NCI-H1417 (cell line): ENCODE measurements at regions not wholly inside any gene's neighbourhood (a gene's known extent, or its start where the extent isn't known, plus 50 kb on each side); places are given as distances from the start of the nearest gene placed in this dataset.

Experiments used
- DNase-seq, 3 experiments: peaks; one replicate each; lab custom pipeline; 2025; lab: John Stamatoyannopoulos, UW

DNA sequence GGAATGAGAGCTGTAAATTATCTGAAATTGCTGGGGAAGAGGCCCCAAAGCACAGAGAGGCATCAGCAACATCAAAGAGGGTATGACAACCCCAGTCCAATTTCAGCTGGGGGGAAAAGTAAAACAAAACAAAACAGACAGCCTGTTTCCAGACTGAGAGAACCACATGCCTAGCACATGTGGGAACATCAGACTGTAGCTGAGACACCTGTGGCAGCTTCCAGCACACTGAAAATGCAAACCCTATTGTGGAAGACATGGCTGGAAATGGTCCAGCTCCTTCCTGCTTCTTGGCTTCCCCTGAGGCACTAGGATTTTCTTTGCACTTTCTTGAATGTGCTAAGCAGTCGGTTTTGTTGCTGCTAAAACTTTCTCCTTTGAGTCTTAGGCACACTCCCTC lies 240.9 kb upstream of the STS start:
- no peak for DNase-seq

DNA sequence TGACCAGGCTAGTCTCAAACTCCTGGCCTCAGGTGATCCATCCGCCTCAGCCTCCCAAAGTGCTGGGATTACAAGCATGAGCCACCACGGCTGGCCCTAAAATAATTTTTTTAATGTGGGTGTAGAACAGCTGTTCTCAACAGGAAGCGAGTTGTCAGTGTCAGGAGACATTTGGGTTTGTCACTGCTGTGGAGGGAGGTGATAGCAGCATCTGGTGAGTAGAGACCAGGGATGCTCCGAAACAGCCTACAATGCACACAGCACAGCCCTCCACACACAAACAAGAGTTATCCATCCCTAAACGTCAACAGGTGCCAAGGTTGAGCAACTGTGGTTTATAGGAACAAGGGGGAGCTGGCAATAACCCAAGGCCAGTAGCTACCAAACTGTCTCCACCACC lies 243.4 kb upstream of the STS start:
- no peak for DNase-seq

DNA sequence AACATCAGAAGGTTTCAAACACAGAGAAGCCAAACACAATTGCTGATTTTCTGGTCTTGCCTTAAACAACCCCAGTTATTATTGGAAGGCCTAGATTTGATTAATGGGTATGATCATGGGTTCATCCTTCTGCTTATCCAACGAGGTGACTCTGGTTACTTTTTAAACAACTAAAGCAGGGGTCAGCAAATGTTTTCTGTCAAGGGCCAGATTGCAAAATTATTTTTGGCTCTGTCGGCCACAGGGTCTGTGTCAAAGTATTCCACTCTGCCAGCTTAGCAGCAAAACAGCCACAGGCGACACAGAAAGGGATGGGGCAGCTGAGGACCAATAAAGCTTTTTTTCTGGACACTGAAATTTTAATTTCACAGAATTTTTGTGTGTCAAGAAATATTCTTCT lies 249.1 kb upstream of the STS start:
- no peak for DNase-seq

DNA sequence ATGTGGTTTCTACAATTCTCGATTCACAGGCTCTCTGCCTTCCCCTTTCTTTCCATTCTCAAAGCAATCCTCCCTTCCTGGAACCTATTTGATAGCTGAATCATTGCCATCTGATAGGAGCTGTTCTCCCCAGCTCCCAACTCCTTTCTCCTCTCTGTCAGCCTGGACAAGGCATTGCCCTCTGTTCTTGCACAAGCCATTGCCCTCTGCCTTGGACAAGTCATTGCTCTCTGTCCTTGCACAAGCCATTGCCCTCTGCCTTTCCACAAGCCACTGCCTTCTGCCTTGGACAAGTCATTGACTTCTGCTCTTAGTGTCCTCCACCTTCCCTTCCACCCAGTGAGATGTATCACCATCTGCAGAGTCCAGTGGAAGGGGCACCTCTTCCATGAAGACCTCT lies 256.1 kb upstream of the STS start:
- no peak for DNase-seq

DNA sequence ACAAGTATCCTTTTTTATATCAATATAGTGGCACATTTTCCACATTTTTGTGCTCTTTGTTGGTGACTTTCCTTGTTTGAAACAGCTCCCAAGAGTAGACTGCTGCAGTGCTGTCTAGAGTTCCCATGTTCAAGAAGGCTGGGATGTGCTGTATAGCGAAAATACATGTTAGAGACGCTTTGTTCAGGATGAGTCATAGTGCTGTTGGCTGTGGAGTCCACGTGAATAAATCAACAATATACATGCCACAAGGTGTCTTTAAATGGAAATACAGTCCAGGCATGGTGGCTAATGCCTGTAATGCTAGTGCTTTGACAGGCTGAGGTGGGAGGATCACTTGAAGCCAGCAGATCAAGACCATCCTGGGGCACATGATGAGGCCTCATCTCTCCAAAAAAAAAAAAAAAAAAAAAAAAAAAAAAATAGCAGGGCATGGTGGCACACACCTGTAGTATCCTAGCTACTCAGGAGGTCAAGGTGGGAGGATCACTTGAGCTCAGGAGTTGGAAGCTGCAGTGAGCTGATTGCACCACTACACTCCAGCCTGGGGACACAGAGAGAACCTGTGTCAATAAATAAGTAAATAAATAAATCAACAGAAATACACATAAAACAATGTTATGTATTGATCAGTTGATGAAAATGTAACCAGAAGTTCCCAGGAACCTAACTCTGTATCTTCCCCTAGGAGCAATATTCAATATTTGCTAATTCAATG lies 256.8 kb upstream of the STS start:
- DNase-seq = no peak

DNA sequence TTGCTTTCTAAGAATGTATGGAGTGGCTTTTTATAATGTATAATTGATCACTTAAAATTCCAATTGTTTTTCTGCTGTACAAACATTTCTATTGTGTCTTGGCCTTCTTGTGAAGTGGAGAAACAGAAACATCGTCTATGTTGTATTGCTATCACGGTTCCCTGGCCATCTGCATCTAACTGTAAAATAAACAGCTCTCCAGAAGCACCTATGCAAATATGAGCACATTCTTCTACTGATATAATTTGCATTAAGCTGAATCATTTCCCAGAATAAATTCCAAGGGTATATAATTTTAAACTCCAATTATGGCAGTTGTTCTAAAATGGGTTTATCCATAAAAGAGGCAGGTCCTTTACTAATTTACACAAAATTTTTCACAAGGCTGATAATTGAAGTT lies 261.6 kb upstream of the STS start:
- peak in 1 of 3 experiments; percentile 18 for DNase-seq

DNA sequence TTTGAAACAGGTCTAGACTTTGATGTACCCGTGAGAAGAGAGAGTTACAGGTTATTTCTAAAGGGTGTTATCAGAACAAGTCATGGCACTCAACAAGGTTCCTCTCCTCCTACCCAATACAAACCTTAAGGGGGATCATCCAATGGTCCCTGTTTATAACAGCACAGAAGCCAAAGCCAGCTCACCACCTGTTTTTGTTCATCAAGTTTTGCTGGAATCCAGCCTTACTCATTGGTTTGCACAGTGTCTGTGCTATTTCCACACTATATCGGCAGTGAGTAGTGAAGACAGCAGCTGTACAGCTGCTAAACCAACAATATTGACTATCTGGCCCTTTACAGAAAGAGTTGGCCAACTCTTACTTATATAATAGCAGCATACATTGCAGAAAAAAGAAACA lies 262.1 kb upstream of the STS start:
- DNase-seq = no peak

DNA sequence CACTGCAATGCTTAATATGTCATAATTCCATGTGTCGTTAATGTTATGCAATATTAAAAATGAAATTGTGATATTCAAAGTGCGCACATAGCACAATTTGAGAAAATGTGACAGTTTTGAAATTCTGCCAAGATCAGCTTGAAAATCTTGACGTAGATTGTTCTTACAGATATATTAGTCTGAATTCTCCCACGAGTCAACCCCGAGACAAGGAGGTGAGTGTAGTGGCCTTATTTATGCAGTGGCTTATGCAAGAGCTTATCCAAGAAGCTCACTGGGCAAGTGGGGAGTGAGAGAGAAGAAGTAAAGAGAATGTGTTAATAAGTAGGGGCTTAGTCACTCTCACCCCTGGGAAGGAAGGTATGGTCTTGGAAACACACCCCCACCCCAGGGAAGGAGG lies 286.1 kb upstream of the STS start:
- DNase-seq = no peak

DNA sequence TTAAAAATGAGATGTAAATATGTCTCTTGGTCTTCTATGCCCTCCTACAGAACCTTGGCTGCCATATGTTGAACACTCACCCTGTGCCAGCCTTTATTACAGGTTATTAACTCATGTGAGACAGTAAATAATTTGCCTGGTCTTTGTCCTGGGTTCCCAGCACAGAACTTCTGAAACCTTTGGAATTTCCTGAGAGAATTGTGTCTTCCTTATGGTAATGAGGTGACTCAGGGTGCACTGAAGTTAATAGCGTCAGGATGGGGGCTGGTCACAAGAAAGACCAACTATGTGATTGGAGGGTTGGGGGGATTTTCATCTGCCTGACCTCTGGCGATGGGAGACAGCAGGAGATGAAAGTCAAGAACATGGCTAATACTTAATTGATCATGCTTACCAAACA lies 289.8 kb upstream of the STS start:
- DNase-seq = no peak

DNA sequence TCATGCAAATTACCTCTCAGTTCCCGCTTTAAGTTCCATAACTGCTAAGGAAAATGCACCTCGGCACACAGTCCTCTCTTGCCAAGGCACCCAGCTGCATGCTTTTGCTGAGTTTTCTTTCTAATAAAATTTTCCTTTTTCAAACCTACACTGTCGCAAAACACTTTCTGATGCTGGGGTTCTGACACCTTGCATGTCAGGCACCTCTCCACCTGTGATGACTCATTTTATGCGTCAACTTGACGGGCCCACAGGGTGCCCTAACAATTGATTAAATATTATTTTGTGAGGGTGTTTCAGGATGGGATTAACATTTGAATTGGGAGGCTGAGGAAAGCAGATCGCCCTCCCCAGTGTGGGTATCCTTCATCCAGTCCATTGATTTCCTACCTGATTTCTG lies 291.0 kb upstream of the STS start:
- no peak for DNase-seq

DNA sequence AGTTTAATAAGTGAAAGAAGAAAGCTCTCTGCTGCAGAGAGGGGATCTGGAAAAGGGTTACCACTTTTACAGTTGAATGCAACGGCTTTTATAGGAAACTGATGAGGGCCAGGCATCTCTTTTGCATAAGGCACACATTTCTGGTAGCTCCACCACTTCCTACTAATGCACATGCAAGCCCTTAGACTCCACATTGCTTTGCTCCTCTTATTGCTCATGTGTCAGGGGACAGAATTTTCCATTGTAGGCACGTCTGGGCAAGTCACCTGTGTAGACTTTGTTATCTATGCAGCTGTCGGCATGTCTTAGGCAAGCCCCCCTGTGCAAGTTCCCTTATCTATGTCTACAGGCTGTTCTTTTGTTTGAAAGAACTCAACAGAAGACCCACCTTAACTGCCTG lies 294.6 kb upstream of the STS start:
- DNase-seq = no peak

DNA sequence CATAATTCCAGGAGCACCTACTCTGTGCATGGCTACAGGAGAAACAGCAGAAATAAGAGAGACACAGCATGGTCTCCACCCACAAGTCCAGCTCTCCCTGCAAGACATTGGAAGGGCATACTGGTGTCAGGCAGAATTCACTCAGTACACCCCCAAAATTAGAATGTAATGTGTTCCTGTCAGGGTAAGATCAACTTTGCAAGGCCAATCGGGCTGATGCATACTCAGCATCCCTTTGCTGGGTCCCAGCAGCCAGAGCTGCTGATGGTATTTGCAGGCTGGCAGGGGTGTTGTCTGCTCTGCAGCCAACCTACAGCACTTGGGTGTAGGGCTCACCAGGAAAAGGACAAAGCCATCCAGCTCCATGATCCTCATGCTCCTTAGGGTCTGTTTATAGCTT lies 295.4 kb upstream of the STS start:
- no peak for DNase-seq

DNA sequence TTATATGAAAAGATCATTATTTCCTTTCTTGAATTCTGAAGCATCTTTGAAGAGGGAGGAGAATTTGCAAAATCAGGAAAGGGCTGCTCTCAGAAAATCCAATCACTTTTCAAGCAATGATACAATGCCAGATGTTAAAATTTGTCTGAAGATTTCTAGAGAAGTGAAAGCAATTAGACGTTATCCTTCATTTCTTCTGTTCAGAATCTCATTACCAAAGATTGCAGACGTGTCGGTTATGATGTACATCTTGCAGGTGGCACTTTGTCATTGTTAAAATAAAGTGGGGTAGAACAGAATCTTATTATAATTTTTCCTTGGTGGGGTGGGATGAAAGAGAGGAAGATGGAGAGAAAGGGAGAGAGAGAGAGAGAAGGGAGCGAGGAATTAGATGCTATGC lies 296.4 kb upstream of the STS start:
- no peak for DNase-seq

DNA sequence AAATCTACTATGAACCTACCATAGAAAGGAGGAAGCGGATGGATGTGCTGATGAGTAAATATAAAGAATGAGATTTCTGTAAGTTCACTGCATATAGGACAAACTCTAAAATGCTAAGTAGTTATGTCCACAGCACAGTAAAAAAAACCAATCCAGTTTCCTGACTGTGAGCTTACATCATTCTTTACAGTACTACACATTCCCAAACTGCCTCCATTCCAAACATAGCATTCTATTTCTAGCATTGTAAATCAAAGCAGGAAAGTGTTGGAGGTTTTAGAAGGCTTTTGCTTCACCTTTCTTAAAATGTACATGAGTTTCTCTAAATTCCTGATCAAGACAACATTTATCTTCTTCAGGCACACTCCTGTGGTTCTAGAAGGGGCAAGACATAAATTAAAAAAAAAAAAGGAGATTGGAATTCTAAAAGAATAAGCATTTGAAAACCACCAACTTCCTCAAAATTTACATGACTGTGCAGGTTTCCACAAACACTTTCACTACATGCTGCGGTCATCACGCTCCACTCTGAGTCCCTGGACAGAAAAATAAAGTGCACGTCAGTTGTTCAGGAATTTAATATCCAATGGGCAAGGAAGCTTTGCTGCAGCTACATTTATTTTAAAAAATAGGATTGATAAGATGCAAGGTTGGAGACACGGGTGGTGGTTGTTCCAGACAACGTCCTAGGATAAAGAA lies 297.6 kb upstream of the STS start:
- DNase-seq = no peak

DNA sequence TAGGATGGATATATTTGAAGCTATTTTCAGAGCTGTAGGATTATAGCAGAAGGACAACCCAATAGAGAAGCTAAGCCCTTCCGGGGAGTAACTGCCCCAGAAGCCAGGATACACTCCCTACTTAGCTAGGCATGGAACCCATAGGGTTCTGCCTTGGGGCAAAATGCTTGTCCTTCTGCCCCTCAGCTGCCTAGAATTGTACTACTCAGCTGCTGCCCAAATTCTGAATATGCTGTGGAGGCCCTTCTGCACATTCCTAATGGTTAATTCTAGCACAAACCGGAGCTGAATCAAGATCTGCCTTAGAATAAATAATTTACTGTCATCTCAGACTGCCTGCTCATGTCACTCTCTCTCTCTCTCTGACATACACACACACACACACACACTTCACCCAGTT lies 297.7 kb upstream of the VCX3A start:
- DNase-seq = no peak

DNA sequence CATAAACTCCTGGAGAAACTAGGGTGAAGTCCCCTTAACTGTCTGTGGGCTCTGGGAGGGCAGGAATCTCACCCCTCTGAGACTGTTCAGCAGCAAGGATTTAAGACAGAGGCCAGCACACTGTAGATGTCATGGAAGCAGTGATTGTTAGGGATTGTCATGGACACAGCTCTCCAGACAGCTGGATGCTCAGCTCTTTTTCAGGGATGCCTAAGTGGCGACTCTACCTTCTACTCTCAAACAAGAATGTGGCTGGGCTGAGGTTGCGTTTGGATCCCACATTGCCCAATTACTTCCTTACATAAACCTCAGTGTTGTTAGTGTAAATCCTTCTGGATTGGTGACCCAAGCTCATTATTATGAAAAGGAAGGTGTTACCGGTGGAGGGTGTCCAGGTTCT lies 291.9 kb upstream of the VCX3A start:
- DNase-seq = no peak

DNA sequence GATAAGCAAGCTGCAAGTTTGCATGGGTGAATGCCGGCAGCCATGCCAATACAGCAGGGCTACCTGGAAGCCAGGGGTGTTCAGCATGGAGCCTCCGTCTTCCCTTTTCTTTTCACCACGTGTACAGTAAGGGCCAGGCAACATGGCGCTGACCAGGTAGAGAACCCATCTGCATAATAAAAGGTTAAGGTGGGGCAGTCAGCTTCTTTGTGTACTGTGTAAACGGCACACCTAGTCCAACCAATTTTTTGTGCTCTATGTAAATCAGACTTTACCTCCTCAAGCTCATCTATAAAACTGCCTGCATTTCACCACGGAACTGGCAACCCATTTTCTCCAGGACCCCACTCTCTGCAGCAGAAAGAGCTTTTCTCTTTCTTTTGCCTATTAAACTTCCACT lies 286.8 kb upstream of the VCX3A start:
- no peak for DNase-seq

DNA sequence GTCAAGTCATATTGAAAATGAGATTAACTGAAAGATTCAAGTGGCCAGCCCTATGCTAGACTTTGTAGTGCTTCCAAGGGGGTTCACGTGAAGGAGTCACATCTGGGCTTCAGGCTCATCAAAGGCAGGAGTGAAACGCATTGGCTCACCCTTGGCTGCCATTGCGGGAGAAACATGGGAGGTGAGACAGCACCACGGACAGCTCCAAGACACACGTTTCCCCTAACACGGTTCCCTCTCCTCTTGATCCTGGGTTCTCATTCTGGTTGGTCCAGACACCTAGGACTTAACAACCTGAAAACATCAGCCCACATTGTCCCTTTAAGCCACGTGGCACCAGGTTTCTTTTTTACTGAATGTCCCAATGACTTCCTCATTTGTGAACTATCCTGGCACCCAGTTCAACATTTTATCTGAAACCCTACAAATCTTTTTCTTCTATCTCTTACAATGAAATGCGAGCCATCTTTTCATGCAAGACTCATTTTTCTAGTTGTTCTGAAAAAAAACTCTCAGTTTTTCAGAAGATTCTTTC lies 279.0 kb upstream of the VCX3A start:
- no peak for DNase-seq

DNA sequence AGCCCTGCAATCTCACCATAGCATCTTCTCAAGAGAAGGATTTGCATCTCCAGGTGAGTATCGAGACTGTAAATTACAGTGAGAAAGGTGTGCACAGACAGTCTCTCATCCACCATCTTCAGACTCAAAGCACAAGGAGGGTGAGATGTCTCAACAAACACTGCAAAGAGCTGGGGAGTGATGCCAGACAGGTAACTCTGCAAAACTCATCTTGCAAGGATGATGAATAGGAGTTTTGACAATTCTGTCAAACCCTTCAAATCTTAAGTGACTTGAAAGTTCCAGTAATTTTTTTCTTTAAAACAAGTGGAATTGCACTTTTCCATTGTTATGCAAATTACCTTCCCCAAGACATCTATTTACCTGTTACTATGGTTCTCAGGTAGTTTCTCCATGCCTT lies 277.2 kb upstream of the VCX3A start:
- no peak for DNase-seq

DNA sequence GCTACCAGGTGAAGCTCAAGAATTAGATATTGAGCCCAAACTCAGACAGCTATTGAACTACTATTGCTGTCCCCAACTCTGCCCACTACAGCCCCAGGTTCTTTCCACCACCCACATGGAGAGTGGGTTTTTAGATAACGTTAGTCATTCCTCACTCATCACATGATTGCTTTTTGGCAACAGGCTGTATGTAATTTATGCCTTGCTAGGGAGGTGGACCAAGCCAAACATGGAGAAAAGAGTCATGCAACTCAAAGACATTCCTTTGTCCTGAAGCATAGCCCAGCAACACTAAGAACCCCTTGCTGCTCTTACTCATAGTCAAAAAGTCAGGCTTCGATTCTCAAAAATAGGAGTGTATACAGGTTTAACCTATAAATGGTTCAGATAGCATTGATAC lies 275.9 kb upstream of the VCX3A start:
- DNase-seq = no peak

DNA sequence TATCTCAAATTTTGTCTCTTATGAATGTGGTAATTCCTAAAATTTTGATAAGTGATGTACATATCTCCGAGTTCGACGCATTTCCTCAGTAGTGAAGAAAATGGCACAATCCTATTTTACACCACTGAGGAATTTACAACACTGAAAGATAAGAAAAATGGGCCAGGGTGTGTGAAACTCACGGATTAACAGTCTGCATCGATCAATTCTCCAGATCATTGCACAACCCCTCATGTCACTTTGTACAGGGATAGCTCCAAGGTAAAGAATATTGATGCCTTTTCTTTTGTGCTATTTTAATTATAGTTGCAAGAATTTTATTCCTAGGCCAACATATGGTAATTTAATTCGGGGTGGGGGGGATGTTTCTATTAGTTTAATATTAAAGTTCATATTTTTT lies 268.7 kb upstream of the VCX3A start:
- no peak for DNase-seq

DNA sequence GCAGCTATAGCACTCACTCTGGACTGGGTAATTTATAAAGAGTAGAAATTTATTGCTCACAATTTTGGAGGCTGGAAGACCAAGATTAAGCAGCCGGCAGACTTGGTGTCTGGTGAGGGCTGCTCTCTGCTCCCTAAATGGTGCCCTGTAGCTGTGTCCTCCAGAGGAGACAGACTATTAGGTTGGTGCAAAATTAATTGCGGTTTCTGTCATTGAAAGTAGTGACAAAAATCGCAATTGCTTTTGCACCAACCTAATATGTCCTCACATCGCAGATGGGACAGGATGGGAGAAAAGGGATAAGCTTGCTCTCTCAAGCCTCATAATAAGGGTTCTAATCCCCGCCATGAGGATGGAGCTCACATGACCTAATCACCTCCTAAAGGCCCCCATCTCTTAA lies 258.1 kb upstream of the VCX3A start:
- DNase-seq = no peak

DNA sequence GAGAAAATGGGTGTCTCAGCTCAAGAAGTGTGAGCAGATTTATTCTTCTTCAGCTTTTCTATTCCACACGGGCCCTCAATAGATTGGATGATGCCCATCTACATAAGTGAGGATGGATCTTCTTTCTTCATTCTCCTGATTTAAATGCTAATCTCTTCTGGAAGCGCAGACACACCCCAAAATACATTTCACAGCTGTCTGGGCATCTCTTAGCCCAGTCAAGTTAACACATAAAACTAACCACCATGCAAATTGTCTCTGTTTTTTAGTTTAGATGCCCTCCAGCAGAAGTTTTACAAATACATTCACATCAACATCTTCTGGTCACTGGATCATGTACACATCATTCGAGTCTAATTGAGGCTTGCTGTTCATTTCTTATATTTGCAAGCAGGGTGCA lies 249.0 kb upstream of the VCX3A start:
- DNase-seq = no peak

DNA sequence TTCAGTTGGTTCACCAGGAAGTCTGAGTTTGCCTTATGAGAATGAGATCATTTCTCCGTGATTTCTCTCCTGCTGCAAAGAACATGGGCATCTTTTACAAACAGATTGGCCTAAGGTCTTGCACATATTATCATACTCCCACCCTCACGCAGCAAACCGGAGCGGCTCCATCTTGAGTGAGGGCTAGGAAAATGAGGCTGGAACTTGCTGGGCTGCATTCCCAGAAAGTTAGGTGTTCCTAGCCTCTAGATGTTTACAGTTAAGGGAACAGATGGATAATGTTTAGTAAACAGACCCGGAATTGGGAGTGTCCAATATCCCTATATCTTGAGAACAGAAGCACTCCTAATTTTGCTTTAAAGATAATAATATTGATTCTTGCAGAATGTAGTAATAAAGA lies 247.9 kb upstream of the VCX3A start:
- no peak for DNase-seq
